Stimulated activated CD4-positive, alpha-beta T cell treated with anti-CD3 and anti-CD28 coated beads, Interleukin-15, amount 100 ng/mL, for 48 hours (primary cell): ENCODE measurements at regions not wholly inside any gene's neighbourhood (a gene's known extent, or its start where the extent isn't known, plus 50 kb on each side); places are given as distances from the start of the nearest gene placed in this dataset.
A peak's percentile ranks its signal among the peaks of the same experiment; 100 is the strongest.
"Not testable (repeated sequence)": the region's sequence is repeated elsewhere in the genome, so short reads cannot be mapped to it uniquely, and the experiment has no call there.

Experiments
- DNase-seq, 2 donors: peaks; one replicate each; pipeline ENCODE4 v3.0.0-alpha.2; 2020; ENCODE audit warnings: low read depth in 2 of 2

DNA sequence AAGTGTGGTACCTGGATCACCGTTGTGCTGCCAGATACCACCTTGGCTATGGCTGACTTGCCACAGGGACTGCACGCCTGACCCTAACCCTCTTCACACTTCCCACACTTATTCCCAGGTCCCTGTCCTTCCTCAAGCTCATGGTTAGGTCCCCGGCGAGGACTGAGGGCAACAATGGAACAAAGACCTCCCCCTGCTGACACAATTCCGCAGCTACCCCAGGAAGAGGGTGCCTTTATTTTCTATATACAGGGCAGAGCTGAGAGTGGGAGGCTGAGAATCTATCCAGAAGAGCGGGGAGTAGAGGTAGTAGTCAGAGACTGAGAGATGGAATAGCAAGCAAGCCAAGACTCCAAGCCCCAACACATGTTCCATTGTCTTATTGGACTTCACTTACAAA is 118.1 kb upstream of the SEM1 start:
- DNase-seq: no peak

DNA sequence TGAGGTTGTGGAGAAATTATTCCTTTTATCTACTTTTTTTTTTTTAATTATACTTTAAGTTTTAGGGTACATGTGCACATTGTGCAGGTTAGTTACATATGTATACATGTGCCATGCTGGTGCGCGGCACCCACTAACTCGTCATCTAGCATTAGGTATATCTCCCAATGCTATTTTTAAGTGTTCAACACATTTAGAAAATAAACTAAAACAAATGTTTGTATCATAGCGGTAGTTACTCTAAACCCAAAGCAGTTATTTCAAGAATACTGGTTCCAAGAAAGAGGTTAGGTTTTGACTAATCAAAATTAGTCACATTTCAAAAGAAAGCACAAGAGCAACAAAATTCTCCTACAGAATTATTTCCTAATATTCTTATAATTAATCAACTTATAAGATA is 119.5 kb upstream of the SEM1 start:
- DNase-seq: not testable (repeated sequence)

DNA sequence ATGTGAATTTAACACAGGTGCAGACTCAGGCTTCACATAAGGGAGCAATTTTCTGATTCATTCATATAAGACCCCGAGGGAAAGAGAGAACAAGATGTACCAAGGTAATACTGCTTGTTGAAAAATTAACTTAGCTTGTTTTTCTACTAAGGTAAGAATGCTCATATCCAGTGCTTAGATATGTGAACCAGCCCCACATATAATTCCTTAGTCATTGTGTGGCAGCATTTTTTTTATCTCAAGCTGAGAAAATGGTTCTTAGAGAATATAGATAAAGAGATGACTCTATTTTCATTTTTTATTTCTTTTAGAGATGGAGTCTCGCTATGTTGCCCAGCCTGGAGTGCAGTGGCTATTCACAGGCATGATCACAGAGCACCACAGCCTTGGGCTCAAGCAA is 121.8 kb upstream of the SEM1 start:
- DNase-seq: no peak

DNA sequence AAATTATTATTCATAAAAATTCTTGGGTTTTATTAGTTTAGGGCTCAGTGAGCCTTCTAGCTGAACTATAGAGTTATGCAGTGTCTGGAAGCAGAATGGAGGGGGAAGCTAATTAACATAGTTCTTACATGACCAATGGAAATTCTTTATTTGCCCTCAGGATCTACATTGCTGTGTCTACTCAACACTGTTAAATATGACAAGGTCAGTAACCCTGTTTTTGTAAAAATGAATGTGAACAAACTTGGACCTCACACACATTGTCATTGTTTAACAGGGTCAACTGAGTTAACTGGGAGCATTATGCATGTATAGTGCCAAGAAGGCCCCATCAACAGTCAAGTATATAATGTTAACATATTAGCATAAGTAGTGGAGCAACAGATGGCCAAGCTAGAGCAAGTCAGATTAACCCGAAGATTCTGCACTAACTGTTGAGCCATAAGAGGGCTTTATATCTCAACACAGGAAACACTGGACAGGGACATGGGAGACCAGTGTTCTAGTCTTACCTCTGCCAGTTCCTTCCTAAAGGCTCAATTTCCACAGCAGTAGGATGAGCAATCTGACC is 122.5 kb upstream of the SEM1 start:
- DNase-seq: no peak

DNA sequence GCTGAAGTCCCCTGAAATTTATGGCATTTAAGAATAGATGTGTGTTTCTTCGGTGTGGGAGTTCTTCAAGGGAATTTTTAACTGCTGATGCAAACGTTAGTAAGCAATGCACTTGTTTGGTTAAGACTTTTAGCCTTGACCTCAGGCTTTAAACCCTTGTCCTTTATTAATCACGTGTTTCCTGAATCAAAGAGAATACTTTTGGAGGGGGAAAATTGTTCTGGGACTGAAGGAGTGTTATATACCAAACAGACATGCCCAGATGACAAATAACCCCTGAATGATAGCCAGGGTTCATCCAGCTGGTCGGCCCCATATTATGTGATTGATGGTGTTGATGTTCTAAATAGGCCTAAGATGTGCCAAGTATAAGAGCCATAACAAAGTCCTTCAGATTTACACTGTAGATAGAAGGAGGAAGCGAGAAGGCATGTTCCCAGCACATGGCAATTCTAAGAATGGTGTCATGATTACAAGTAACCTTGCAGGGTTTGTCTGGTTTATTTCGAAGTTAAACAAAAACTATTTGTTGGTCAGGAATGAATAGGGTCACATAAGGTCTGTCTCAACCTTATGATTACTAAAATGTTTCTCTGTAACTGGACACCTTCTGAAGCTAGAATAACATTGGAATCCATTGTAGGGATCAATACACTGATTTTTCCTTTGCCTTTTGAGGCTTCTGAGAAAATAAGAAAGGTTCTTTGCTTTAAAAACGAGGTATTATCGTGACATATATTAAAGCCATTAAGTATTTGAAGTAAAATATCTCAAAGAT is 124.2 kb upstream of the SEM1 start:
- no peak for DNase-seq

DNA sequence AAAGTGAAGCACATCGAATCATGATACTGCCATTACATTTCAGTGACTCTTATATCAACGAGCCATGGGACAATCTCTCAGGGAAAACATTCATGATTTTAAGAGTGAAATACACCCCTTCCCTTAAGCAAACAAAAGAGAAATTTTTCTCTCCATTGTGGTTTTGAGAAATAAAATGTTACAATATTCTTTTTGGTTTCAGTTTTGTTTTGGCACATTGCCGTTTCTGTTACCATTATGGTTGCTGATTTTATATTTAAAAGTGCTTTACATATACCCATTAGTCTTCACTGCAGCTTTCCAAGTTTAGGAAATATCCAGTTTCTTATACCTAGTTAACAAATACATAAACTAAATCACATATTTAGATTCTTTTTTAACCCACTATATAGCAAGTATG is 126.8 kb upstream of the SEM1 start:
- no peak for DNase-seq

DNA sequence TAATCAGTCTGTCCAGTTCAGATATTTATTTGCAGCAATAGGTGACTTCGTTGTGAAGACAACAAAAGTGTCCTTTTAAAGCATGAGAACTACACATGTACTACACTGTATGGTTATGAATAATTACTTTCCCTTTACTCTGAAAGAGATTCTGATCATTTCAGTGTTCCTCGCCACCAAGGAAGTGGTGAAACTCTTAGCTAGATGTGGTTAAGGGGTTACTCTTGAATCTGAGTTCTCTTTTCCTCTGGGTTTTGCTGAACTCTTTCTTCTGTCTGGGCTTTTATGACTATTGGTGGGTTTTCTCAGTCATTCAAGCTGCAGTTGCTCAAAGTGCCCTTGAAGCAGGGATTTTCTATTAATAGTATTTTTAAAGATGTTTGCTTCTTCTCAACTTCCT is 127.9 kb upstream of the SEM1 start:
- DNase-seq: peak; percentile 5 to 16

DNA sequence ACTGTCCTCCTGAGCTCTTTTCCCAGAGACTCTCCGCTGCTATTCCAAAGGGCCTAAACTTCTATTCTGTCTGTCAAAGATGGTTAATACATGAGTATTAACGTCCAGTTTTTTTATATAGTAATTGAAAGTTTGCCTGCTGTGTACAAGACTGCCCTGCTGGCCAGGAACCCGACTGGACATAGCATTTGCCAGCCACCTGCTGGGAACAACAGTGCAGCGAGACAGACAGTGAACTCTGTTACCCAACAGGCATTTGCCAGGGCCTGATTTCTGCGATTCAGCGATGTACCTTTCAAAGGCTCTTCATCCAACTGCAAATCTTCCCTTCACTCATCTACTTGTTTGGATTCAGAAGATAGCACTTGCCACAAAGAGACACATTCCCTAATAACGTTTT is 128.8 kb upstream of the SEM1 start:
- no peak for DNase-seq

DNA sequence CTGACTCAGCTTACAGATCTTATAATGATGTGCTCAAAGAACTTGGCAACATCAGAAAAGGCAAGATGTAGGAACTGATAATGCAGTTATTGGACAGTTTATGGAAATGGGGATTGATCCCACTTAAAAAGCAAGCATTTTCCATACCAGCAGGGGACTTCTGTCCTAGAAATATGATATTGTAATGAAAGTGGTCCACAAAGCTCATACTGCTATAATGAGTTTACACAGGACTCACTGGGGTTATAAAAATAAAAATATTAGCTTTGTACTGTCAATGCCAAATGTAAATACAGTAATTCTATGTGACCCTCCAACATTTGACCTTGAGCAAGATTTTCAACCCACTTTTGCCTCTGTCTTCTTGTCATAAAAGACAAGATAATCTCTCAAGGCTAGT is 145.5 kb upstream of the SEM1 start:
- DNase-seq: no peak

DNA sequence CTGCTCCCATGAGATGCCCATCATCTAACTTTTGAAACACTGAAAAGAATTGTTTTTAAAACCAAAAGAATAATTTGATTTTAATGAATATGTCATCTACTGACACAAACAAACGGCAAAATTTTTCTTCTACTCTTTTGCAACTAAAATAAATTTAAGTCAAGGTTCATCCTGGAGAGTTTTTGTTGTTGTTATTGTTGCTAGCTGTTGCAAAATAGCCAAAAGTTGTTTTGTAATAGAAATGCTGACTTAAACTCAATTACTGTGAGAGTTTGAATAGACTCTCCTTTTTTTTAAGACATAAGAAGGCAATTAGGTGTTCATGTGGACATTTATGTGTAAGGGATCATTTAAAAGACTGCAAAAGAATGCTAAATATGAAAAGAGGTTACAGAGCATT is 146.0 kb upstream of the SEM1 start:
- no peak for DNase-seq

DNA sequence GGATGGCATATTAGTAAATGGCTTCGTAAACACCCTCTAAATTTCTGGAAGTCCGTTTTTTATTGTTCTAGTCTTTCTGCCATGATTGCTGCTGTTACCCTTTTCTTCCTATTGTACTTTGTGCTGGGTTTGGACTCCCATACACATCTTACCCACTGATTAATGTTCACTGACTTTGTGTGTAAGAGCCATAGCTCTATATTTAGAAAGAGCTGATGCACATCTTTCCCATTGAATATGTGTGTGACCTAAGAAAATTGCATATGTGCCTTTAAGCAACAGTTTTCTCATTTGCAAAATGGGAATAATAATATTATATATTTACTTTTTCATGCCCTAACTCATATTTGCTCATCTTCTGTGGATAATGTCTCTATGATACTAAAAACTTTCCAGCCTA is 135.8 kb upstream of the DLX6 start:
- DNase-seq: no peak

DNA sequence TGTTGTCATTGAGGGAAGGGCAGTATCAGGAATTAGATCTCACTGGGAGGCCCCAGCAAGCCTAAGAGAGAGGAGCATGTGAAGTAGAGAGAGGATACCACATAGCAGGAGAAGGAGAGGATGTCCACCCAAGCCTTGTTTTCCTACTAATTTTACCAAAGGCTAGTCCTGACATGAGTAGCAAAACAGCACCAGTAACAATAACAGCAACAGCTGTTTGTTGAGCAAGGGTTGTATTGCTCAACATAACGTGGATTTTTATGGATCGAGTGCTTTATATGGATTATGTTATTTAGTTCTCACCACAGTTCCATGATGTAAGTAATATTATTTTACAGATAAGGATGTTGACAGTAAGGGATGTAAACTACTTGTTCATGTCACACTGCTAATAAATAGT is 135.2 kb upstream of the DLX6 start:
- no peak for DNase-seq

DNA sequence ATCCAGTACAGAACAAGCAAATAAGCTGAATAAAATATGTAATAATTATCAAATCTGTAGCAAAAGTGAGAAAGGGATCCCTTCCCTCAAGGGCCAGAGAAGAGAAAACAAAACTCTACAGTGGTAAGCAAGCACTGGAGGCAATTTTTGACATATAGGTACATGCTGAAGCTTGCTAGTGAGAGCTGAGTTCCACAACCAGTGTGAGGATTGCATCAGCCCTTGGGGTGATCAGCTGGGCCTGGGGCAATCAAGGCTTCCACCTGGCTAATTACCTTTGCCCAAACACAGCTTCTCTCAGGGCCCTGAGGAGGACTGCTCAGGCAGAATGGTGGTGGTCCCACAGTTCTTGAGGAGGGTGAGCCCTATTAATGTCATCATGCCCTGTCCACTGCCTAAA is 134.4 kb upstream of the DLX6 start:
- DNase-seq: no peak

DNA sequence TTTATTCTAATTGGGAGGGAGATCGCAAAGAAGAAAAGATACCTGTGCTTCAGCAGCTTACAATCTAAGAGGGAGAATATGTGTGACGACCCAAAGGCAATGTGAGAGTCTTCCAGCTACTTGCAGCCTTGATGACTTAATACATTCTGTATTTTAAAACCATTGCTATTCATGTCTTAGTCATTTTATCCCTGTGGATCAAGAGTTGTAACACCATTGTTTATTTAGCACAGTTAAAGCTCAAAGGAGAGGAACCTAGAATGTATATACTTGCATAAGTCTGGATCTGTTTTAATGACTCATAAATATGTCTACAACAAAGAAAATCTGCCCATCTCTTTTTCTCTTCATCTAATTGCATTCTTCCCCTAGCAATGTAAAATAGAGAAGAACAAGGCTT is 117.9 kb upstream of the DLX6 start:
- DNase-seq: no peak

DNA sequence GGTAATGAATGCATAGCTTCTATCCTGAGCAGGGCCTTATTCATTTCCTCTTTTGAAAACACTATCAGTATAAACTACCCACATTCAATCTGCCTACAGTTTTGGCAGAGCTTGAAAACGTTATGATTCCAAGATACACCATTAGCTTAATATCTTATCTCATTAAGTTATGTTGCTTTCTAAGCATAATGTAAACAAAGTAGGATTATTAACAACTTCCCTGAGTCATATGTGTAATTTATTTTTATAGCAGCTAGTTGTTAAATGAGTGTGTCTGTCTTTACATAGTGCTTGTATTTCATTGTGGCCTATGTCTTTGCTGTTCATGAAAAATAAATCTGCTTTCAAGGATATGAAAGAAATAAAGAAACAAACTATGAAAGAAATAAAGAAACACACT is 106.2 kb upstream of the DLX6 start:
- DNase-seq: no peak

DNA sequence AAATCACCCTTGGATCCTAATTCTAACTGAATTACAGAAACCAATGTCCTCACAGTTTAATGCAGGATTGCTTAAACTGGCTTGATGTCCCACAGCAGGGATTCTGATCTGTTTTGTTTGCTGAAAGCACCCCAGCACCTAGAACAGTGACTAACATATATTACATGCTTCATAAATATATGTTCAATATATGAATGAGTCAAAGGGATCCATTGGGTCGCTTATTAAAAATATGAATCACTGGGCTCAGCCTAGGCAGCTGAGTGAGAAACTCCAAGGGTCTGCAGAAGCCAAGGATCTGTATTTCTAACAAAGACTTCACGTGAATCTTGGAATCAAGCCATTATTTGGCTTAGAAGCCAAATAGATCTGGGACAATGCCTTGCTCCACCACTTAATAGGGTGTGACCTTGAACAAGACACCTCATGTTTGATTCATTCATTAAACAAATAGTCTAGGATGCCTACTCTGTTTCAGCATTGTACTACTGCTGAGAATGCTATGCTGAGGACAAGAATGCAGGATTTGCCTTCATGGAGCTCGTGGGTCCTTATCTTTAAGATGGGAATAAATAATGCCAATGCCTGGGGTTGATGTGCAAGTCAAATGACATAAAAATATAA is 103.4 kb upstream of the DLX6 start:
- DNase-seq: no peak

DNA sequence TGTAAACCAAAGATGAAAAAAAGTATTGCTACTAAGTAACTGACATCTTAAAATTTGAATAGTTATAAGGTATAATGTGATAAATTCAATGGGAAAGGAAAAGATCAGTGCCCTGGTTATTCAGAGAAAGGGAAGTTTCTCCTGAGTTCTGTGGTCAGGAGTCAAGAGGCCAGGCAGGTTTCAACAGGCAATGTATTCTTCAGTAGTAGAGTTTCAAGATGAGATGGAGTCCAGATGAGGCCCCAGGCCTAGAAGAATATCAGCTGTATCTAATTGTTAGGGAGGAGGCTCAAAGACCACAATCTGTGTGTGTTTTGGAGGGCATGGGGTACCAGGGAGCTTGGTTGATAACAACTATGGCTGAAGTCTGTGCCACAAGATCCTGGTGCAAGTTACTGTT is 101.4 kb upstream of the DLX6 start:
- no peak for DNase-seq

DNA sequence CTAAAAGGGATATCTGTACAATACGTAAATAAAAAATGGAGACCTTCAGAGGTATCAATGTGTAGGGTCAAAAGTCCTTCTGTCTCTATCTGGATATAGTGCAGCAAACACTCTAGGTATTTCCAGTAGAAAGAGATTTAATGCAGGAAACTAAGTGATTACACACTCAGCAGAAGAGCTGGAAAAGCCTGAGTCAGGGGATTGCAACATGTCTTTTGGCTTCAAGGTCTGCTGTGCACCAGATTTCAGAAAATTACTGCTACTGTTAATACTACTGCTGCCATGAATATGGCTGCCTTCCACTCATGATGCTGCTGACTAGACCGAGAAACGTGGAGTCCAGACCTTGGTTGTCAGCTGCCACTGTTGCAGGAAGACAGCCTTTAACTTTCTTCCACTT is 94.9 kb upstream of the DLX6 start:
- no peak for DNase-seq

DNA sequence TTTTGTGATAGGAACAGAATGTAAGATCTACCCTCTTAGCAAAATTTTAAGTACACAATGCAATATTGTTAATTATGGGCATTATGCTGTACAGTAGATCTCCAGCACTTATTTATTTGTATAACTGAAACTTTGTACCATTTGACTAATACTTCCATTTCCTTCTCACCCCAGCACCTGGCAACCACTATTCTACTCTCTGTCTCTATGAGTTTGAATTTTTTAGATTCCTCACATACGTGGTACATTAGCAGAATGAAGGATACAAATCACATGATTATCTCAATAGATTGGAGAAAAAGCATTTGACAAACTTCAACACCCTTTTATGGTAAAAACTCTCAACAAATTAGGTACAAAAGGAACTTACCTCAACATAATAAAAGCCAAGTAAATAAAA is 90.3 kb upstream of the DLX6 start:
- no peak for DNase-seq

DNA sequence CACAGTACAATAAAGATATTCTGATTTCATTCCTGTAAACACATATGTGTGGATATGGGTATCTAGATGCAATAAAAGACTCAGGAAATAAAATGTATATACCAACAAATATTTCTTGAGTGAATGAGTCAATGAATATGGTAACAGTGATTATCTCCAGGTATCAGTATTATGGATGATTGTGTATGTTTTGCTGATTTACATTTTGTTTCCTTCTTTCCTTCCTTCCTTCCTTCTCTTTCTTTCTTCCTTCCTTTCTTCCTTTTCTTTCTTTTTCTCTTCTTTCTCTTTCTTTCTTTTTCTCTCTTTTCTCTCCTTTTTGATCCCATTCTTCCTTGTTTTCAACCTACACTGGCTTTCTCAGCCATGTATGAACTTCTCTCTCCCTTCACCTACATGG is 85.3 kb upstream of the DLX6 start:
- no peak for DNase-seq

DNA sequence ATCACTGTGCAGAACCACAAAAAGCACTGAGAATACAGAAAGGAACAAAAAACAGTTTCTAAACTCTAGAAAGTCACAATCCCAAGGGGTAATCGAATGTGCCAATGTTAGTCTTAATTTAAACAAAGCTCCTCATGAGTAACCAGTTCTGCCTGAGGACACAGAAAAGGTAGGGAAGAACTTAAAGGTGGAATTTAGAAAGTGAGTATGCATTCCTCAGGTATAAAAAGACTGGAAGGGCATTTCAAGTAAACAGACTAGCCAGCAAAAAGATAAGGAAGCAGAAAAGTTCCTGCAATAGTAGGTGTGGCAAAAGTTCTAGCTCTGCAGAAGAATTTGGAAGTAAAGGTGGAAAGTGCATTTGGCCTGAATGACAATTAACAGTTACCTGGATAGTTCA is 84.6 kb upstream of the DLX6 start:
- DNase-seq: no peak

DNA sequence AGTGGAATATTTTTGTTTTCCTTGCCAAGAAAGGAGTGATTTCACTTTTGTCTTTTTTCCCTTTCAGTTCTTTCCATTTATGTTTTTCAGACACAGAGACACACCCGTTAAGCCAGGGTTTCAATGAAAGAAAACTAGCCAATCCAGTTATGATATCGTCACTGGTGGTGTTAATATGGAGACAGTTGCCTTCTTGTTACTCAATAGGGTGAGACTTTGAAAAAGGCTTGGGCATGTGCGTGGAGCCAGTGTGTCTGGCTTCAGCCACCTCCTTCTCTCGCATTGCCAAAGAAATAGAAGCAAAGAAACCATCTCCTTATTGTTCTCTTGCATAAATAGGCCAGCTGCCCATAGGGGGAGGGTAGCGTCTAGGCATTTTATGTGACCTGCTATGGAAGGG is 84.1 kb upstream of the DLX6 start:
- no peak for DNase-seq

DNA sequence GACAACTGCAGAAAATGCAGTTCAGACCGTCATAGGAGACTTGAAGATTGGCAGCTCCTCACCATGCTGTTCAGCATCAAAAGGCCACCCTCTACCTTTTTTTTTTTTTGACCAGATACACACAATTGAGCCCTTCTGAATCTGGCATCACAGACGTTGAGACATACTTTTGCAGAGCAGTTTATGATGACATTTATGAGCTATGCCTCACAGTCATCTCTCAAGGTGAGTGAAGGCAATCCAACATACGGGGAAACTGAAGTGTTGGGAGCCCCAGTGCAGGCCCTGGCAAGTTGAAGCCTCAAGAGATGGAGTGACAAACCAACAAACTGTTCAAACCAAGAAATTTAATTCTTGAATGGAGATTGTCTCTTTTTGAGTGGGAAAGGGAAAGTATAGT is 83.6 kb upstream of the DLX6 start:
- no peak for DNase-seq

DNA sequence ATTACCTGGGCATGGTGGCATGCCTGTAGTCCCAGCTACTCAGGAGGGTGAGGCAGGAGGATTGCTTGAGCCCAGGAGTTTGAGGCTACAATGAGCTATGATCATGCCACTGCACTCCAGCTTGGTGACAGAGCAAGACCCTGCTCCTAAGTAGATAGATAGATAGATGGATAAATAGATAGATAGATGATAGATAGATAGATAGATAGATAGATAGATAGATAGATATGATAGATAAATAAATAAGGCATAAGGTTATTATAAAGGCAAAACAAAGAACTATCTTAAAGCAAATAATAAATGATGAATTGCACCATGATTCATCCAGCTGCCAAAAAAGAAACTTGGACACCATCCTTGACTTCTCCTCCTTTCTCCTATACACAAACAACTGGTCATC is 82.0 kb upstream of the DLX6 start:
- not testable (repeated sequence) for DNase-seq
